GM13977 (cell line): ENCODE measurements at regions not wholly inside any gene's neighbourhood (a gene's known extent, or its start where the extent isn't known, plus 50 kb on each side); places are given as distances from the start of the nearest gene placed in this dataset.

Experiments
- DNase-seq: peaks from one replicate; pipeline ENCODE4 v3.0.0; 2012; ENCODE audit warnings: low spot score
- in situ Hi-C: fragments of 300-500 bp; cut with MboI; formaldehyde crosslinking; loops from one replicate; pipeline ENCODE4 v1.12.0; 2022; ENCODE audit warnings: low sequenced_read_pairs, low pct_unique_long_range_greater_than_20kb, mixed read lengths, inconsistent platforms; ENCODE audit not compliant: unreplicated experiment
- TF ChIP-seq, protein P1 (sequence below): IDR thresholded peaks from 2 replicates; pipeline ENCODE4 v1.5.1; 2012; ENCODE audit warnings: mild to moderate bottlenecking, control low read depth; ENCODE audit not compliant: insufficient read depth; ENCODE audit errors: extremely low read depth, missing control alignments

DNA sequence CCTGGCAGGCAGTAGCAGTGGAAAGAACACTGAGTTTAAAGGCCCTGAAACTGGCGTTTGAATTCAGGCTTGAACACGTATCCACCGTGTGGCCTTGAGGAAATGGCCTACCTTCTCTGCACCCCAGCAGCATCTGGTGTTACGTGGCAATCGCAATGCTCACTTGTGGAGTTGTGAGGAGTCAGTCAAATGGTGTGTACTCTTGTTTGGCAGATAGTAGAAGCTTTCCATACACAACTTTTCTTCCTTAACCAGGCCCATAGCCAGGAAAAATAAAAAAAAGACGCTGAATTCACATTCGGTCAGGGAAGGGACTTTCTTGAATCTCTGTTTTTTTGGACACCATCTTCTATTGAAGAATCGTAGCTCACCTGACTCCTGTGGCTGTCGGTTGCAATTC lies 1101.5 kb upstream of the KLHL29 start:
- in situ Hi-C loops: no loop called here
- DNase-seq: no peak
- TF ChIP-seq, protein P1, sequence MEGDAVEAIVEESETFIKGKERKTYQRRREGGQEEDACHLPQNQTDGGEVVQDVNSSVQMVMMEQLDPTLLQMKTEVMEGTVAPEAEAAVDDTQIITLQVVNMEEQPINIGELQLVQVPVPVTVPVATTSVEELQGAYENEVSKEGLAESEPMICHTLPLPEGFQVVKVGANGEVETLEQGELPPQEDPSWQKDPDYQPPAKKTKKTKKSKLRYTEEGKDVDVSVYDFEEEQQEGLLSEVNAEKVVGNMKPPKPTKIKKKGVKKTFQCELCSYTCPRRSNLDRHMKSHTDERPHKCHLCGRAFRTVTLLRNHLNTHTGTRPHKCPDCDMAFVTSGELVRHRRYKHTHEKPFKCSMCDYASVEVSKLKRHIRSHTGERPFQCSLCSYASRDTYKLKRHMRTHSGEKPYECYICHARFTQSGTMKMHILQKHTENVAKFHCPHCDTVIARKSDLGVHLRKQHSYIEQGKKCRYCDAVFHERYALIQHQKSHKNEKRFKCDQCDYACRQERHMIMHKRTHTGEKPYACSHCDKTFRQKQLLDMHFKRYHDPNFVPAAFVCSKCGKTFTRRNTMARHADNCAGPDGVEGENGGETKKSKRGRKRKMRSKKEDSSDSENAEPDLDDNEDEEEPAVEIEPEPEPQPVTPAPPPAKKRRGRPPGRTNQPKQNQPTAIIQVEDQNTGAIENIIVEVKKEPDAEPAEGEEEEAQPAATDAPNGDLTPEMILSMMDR: no peak

DNA sequence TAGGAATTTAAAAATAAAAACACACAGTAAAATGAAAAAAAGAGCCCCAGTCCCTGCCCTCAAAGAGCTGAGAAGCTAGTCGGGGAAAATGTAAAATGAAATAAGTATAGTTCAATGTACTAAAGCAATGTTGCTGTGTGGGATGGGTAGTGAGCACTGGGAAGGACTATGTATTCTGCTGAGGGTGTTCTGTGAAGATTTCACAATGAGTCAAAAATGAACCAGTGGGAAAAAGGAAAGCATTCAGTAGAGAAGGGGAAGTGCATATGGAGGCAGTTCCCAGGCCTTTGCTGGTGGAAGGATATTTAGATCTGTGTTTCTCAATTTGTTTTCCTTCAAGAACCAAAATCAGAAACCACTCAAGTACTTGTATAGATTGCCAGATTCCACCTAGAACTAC lies 1094.7 kb upstream of the KLHL29 start:
- no peak for DNase-seq
- TF ChIP-seq, protein P1: no peak
- in situ Hi-C loops: no loop called here

DNA sequence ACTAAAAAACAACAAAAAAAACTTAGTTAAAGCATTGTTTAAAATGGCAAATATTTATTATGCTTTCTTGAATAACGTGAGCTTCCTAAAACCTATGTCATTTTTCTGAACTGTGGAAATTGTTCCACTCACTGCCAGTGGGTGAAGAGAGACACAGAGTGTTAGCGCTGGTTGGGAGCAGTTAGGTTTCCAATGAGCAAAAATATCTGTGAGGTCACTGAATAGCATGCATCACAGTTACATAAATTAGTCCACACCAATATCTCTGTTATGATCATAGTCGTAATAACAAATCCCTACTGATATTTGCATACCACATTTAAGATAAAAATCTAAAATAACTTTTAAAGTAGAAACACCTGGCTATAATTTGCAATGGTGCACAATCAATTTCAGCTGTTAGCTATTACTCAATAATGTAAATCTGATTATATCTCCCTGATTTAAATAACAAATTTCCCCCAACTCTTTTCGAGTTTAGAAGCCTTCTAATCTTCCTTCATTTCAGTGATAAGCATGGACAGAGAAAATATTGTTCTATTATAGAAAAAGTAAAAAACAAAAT lies 1094.0 kb upstream of the KLHL29 start:
- TF ChIP-seq, protein P1: no peak
- in situ Hi-C loops: no loop called here
- DNase-seq: no peak

DNA sequence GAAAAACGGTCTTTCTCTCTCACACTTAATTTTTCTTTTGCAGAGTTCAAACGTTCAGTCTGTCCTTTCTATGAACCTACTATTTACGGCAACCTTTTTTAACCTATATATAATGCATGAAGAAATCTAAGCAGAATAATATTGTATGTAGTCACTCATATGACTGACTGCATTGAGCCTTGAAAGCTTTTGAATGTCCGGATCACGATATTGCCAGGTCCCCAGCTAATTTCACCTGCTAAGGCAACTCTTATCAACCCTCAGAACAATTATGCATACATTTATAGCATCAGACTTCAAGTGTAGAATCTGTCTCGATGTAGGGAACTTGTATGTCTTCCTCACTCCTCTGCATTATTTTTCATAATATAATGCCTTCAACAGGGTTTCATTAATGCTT lies 1083.8 kb upstream of the KLHL29 start:
- TF ChIP-seq, protein P1: no peak
- in situ Hi-C loops: no loop called here
- no peak for DNase-seq

DNA sequence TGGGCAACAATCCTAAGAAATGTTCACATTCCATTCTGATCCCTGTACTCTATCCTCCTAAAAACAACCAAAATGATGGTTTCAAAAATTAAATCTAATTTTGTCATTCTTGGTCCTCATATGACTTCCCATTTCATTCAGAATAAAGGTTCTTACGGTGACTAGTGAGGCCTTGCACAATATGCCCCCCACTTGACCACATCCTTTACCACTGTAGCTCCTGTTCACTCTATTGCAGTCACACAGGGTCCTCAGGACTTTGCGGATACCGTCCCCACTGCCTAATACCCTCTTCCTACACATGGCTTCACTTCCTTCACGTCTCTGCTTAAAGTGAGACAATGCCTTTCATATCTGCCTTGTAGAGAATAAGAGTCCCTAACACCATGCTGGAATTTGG lies 1058.7 kb upstream of the KLHL29 start:
- TF ChIP-seq, protein P1: no peak
- no peak for DNase-seq
- in situ Hi-C loops: no loop called here

DNA sequence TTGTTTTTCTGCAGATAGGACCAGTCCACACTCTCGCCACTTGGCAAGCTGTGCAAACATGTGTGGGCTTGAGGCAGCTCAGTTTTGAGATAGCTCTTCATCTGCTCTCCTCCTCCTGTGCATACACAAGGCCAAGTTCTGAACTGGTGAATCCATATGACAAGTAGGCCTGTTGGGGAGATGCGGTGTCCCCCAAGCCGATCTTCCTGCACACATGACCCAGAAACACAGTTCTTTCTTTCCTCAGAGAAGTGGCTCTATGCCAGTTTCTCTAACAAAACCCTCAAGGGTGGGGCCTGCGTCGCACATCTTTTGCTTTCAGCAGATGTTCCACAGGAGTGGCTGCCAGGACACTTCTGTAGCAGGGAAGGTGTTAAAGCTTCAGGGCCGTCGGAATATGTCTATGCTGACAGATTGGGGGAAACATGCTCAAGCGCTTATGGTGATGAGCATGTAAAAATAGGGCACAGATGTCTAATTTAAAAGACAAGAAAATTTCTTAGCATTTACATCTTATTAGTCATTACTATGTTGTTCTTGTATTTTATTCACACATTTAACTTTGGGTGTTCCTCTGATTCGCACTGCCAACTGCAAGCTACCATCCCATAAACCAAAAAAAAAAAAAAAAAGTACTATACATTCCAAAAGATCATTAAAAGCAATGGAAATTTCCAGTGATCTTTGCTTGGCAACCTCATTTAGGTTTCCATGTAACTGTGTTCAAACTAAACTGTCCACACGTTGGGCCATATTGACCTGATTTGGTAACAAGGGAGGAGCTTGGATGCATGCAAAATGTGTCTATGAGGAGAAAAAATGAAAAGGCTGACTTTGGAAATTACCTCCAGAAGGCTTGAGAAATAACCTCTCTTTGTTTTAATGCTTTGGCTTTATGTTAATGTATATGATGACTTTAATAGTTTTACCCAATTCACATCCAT lies 1055.5 kb upstream of the KLHL29 start:
- TF ChIP-seq, protein P1: no peak
- in situ Hi-C loops: no loop called here
- DNase-seq: no peak
